ENCODE measurements at regions not wholly inside any gene's neighbourhood (a gene's known extent, or its start where the extent isn't known, plus 50 kb on each side); places are given as distances from the start of the nearest gene placed in this dataset.

- H3K4me3 Mint-ChIP-seq, result no peak overlapping the region
- no peak for ATAC-seq
These were observed 350.8 kb downstream of the EPM2A start for GRCh38 chr6:145384503-145384902.

GRCh38 chr6:145396499-145396898 lies 338.8 kb downstream of the EPM2A start:
- no peaks in the 10 kb centered on the region for H3K36me3 Mint-ChIP-seq (ENCODE audit: low read depth)
- H3K9me3 ChIP-seq (ENCODE audit: control insufficient read depth, low read length, poor library complexity, severe bottlenecking), result no peaks in the 10 kb centered on the region
- H3K27ac Mint-ChIP-seq, result no peak overlapping the region
- DNase-seq (no peak), ATAC-seq (no peak)
- H3K27me3 Mint-ChIP-seq, result peaks cover 13% of the 10 kb centered on the region
- H3K4me1 Mint-ChIP-seq, result no peaks in the 10 kb centered on the region
- H3K4me3 Mint-ChIP-seq, result no peak overlapping the region

More at GRCh38 chr6:145384503-145384902, 350.8 kb downstream of the EPM2A start:
- no peaks in the 10 kb centered on the region for H3K36me3 Mint-ChIP-seq (ENCODE audit: low read depth)
- H3K9me3 ChIP-seq (ENCODE audit: control insufficient read depth, low read length, poor library complexity, severe bottlenecking), result no peaks in the 10 kb centered on the region
- no peaks in the 10 kb centered on the region for H3K4me1 Mint-ChIP-seq
- H3K27me3 Mint-ChIP-seq, result no peaks in the 10 kb centered on the region
- H3K27ac Mint-ChIP-seq, result no peak overlapping the region
- DNase-seq, result no peak

GRCh38 chr6:145400508-145400907 lies 334.8 kb downstream of the EPM2A start:
- no peaks in the 10 kb centered on the region for H3K36me3 Mint-ChIP-seq (ENCODE audit: low read depth)
- no peak overlapping the region for H3K27ac Mint-ChIP-seq
- H3K9me3 ChIP-seq (ENCODE audit: control insufficient read depth, low read length, poor library complexity, severe bottlenecking), result no peaks in the 10 kb centered on the region
- H3K4me1 Mint-ChIP-seq, result no peaks in the 10 kb centered on the region
- no peak overlapping the region for H3K4me3 Mint-ChIP-seq
- DNase-seq (no peak), ATAC-seq (no peak)
- peaks cover 13% of the 10 kb centered on the region for H3K27me3 Mint-ChIP-seq

GRCh38 chr6:145405006-145405551 lies 330.2 kb downstream of the EPM2A start:
- H3K9me3 ChIP-seq (ENCODE audit: control insufficient read depth, low read length, poor library complexity, severe bottlenecking), result no peaks in the 10 kb centered on the region
- ATAC-seq, result no peak
- no peak for DNase-seq
- H3K36me3 Mint-ChIP-seq (ENCODE audit: low read depth), result no peaks in the 10 kb centered on the region
- H3K4me3 Mint-ChIP-seq, result no peak overlapping the region
- H3K4me1 Mint-ChIP-seq, result no peaks in the 10 kb centered on the region
- H3K27me3 Mint-ChIP-seq, result no peaks in the 10 kb centered on the region
- no peak overlapping the region for H3K27ac Mint-ChIP-seq

- no peak for ATAC-seq
- H3K36me3 Mint-ChIP-seq (ENCODE audit: low read depth), result no peaks in the 10 kb centered on the region
- H3K4me1 Mint-ChIP-seq, result no peaks in the 10 kb centered on the region
- H3K27me3 Mint-ChIP-seq, result no peaks in the 10 kb centered on the region
- H3K9me3 ChIP-seq (ENCODE audit: control insufficient read depth, low read length, poor library complexity, severe bottlenecking), result no peaks in the 10 kb centered on the region
- H3K27ac Mint-ChIP-seq, result no peak overlapping the region
- no peak for DNase-seq
- H3K4me3 Mint-ChIP-seq, result no peak overlapping the region
These were observed 328.5 kb downstream of the EPM2A start for GRCh38 chr6:145406783-145407182.

DNA sequence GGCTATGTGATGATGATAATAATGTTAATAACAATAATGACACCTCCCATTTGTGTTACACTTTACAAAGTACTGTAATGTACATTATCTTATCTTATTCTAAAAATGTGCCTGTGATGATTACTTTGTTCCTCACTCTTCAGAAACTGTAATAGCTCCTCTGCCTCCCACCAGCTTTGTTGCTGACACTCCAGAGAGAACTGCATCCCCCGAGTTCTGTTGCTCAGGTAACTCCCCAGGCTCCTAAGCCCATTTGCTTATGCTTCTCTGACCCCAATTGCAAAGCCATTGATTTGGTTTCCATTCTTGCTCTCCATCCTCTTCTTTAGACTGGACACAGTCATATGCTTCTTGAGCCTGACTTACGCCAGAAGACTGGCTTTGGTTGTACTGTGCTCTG lies 319.7 kb downstream of the EPM2A start:
- H3K27ac Mint-ChIP-seq, result no peak overlapping the region
- H3K4me1 Mint-ChIP-seq, result no peaks in the 10 kb centered on the region
- DNase-seq, result no peak
- no peak for ATAC-seq
- H3K9me3 ChIP-seq (ENCODE audit: control insufficient read depth, low read length, poor library complexity, severe bottlenecking), result no peaks in the 10 kb centered on the region
- no peaks in the 10 kb centered on the region for H3K36me3 Mint-ChIP-seq (ENCODE audit: low read depth)
- H3K4me3 Mint-ChIP-seq, result no peak overlapping the region
- H3K27me3 Mint-ChIP-seq, result peaks cover 6% of the 10 kb centered on the region

DNA sequence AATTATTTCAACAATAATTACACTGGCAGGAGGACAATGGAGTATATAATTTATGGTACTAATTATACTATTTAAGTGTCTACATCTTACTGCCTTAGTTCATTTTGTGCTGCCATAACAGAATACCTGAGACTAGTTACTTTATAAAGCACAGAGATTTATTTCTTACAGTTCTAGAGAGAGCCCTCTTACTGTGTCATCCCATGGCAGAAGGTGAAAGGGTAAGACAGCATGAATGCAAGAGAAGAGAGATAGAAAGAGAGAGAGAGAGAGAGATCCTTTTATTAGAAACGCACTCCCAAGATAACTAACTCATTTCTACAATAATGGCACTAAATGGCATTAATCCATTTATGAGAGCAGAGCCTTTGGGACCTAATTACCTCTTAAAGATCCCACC lies 314.7 kb downstream of the EPM2A start:
- Mint-ChIP-seq H3K27ac (no peak overlapping the region), H3K4me3 (no peak overlapping the region)

GRCh38 chr6:145423936-145424335 lies 311.4 kb downstream of the EPM2A start:
- H3K27ac Mint-ChIP-seq, result no peak overlapping the region
- H3K9me3 ChIP-seq (ENCODE audit: control insufficient read depth, low read length, poor library complexity, severe bottlenecking), result no peaks in the 10 kb centered on the region
- DNase-seq (no peak), ATAC-seq (no peak)
- H3K36me3 Mint-ChIP-seq (ENCODE audit: low read depth), result no peaks in the 10 kb centered on the region
- H3K4me1 Mint-ChIP-seq, result no peaks in the 10 kb centered on the region
- no peak overlapping the region for H3K4me3 Mint-ChIP-seq
- peaks cover 12% of the 10 kb centered on the region for H3K27me3 Mint-ChIP-seq

More for the DNA sequence above, 314.7 kb downstream of the EPM2A start:
- Mint-ChIP-seq H3K36me3 (ENCODE audit: low read depth) (no peaks in the 10 kb centered on the region), H3K4me1 (no peaks in the 10 kb centered on the region), H3K27me3 (peaks cover 18% of the 10 kb centered on the region)
- H3K9me3 ChIP-seq (ENCODE audit: control insufficient read depth, low read length, poor library complexity, severe bottlenecking), result no peaks in the 10 kb centered on the region
- ATAC-seq (no peak), DNase-seq (no peak)

DNA sequence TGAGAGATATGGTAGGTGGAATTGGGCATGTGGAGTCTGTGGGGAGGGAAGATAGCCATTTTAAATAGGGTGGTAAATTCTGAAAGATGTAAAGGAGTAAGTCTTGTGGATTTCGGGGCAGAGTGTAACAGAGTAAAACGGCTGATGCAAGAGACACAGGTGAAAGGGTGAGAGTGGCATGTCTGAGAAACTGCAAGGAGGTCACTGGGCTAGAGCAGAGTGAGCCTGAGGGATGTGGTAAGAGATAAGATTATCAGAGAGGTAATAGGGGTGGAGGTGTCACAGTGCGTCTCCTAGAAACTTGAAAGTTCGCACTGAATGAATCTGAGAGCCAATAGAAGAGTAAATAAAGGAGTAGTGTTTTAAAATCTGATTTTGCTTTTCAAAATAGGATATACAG lies 308.1 kb downstream of the EPM2A start:
- ATAC-seq, result no peak
- H3K4me1 Mint-ChIP-seq, result no peaks in the 10 kb centered on the region
- H3K36me3 Mint-ChIP-seq (ENCODE audit: low read depth), result no peaks in the 10 kb centered on the region
- no peaks in the 10 kb centered on the region for H3K9me3 ChIP-seq (ENCODE audit: control insufficient read depth, low read length, poor library complexity, severe bottlenecking)
- no peak for DNase-seq
- H3K27me3 Mint-ChIP-seq, result peaks cover 12% of the 10 kb centered on the region
- H3K4me3 Mint-ChIP-seq, result no peak overlapping the region
- no peak overlapping the region for H3K27ac Mint-ChIP-seq

GRCh38 chr6:145428706-145429105 lies 306.6 kb downstream of the EPM2A start:
- no peak for ATAC-seq

GRCh38 chr6:145442110-145442509 lies 293.2 kb downstream of the EPM2A start:
- H3K4me1 Mint-ChIP-seq, result no peaks in the 10 kb centered on the region
- H3K4me3 Mint-ChIP-seq, result no peak overlapping the region
- no peaks in the 10 kb centered on the region for H3K9me3 ChIP-seq (ENCODE audit: control insufficient read depth, low read length, poor library complexity, severe bottlenecking)
- H3K27ac Mint-ChIP-seq, result no peak overlapping the region
- no peak for DNase-seq
- ATAC-seq, result no peak
- H3K36me3 Mint-ChIP-seq (ENCODE audit: low read depth), result no peaks in the 10 kb centered on the region
- no peaks in the 10 kb centered on the region for H3K27me3 Mint-ChIP-seq

More at GRCh38 chr6:145428706-145429105, 306.6 kb downstream of the EPM2A start:
- H3K27ac Mint-ChIP-seq, result no peak overlapping the region
- no peaks in the 10 kb centered on the region for H3K9me3 ChIP-seq (ENCODE audit: control insufficient read depth, low read length, poor library complexity, severe bottlenecking)
- DNase-seq, result no peak
- H3K36me3 Mint-ChIP-seq (ENCODE audit: low read depth), result no peaks in the 10 kb centered on the region
- no peak overlapping the region for H3K4me3 Mint-ChIP-seq
- H3K4me1 Mint-ChIP-seq, result no peaks in the 10 kb centered on the region
- H3K27me3 Mint-ChIP-seq, result peaks cover 4% of the 10 kb centered on the region

DNA sequence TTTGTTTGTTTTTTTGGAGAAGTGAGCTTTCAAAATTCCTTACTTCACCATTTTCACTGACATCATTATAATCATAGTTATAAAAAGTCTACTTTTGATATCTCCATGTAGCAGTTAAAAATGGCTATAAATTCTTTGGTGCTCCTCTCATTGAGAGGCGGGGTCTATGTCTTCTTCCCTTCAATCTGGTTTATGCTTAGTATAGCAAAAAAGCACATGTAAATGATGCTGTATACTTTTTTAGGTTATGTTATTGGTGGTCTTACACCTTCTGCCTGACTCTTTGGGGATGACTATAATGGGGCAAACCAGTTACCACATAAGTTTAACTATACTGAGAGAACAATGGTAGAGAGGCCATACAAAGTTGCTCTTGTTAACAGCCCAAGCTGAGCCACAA lies 289.6 kb downstream of the EPM2A start:
- Mint-ChIP-seq H3K36me3 (ENCODE audit: low read depth) (no peaks in the 10 kb centered on the region), H3K27ac (no peak overlapping the region), H3K4me3 (no peak overlapping the region), H3K27me3 (no peaks in the 10 kb centered on the region), H3K4me1 (no peaks in the 10 kb centered on the region)
- no peaks in the 10 kb centered on the region for H3K9me3 ChIP-seq (ENCODE audit: control insufficient read depth, low read length, poor library complexity, severe bottlenecking)
- ATAC-seq, result no peak
- DNase-seq, result no peak

GRCh38 chr6:145451029-145451428 lies 284.3 kb downstream of the EPM2A start:
- ATAC-seq, result no peak
- H3K27ac Mint-ChIP-seq, result no peak overlapping the region
- DNase-seq, result no peak
- H3K27me3 Mint-ChIP-seq, result no peaks in the 10 kb centered on the region
- no peak overlapping the region for H3K4me3 Mint-ChIP-seq
- H3K36me3 Mint-ChIP-seq (ENCODE audit: low read depth), result no peaks in the 10 kb centered on the region
- H3K4me1 Mint-ChIP-seq, result no peaks in the 10 kb centered on the region
- H3K9me3 ChIP-seq (ENCODE audit: control insufficient read depth, low read length, poor library complexity, severe bottlenecking), result no peaks in the 10 kb centered on the region

- DNase-seq (no peak), ATAC-seq (no peak)
- Mint-ChIP-seq H3K36me3 (ENCODE audit: low read depth) (no peaks in the 10 kb centered on the region), H3K4me3 (no peak overlapping the region), H3K27me3 (no peaks in the 10 kb centered on the region), H3K4me1 (no peaks in the 10 kb centered on the region), H3K27ac (no peak overlapping the region)
- H3K9me3 ChIP-seq (ENCODE audit: control insufficient read depth, low read length, poor library complexity, severe bottlenecking), result no peaks in the 10 kb centered on the region
These were observed 281.9 kb downstream of the EPM2A start for GRCh38 chr6:145453376-145453775.

Measured in T-helper 17 cell (primary cell).